ENCODE measurements at regions not wholly inside any gene's neighbourhood (a gene's known extent, or its start where the extent isn't known, plus 50 kb on each side); places are given as distances from the start of the nearest gene placed in this dataset.

DNA sequence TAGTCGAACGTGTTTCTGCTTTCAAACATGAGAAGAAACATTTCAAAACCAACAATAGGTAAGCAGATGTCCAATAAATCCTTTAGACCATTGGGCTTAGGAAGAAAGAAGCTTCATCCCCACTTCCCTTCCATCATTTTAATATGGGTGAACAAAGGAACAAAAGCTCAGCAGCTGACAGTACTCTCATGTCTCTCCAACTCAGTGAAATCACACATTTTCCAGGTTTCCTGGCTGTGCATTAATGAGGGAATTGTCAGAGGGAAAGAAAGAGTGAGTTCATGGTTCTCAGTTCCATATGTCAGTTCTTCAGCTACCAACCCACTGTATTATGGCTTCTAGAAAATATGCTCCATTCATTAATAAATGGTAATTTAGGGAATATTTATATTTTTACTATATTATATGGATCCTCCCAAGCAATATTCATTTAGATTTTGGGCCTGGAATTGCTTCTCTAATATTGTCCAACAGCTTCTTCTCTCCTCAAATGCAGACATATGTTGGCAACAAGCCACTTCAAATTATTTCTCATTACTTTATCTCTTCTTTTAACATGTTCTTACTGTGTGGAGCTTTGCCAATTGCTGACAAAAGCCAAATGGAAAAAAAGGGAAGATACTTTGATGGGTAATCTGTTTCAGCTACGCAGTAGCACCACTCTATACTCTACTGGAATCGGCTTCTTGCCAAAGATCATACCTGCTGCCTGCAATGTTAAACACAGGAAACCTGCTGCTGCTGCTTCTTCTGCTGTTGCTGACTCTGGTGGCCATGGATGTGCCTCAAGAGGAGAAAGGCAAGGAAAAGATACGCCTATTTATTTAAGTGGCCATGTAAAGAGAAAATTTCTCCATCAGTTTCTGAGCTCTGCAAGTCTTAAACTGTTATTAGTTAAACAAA, 1757.6 kb downstream of the ARAP2 start:
- Mint-ChIP-seq H3K4me1 (no peaks in the 10 kb centered on the region), H3K36me3 (no peaks in the 10 kb centered on the region), H3K4me3 (no peak overlapping the region), H3K9me3 (peaks cover 0 to 3% (median 0%) of the 10 kb centered on the region in 7 donors), H3K27ac (no peak overlapping the region), H3K27me3 (ENCODE audit: low read depth in 3 of 3) (no peaks in the 10 kb centered on the region)
- no peak overlapping the region for H3K4me2 ChIP-seq (replicated peaks; ENCODE audit: extremely low read depth, low read length, poor library complexity, severe bottlenecking)
- no peaks in the 10 kb centered on the region for H3K79me2 ChIP-seq (ENCODE audit: insufficient read depth, low read length)
- H3K27me3 ChIP-seq (ENCODE audit: control insufficient read depth in 2 of 2, insufficient read depth in 2 of 2, low read length in 2 of 2): no peaks in the 10 kb centered on the region
- no peaks in the 10 kb centered on the region for H4K20me1 ChIP-seq (ENCODE audit: insufficient read depth, low read length)
- 88% methylated on average over 1 of the region's 5 CpGs for WGBS (ENCODE audit: insufficient coverage)
- H2AFZ ChIP-seq (ENCODE audit: insufficient read depth, low read depth, low read length, poor library complexity, severe bottlenecking): no peak overlapping the region
- no peak for DNase-seq
- intact Hi-C loops (cut with micrococcal nuclease): no loop called here
- H3K4me3 ChIP-seq (replicated peaks in 1 of 3; ENCODE audit: low read depth in 2 of 3, low read length in 3 of 3): no peak overlapping the region
- no peaks in the 10 kb centered on the region for H3K36me3 ChIP-seq (replicated peaks in 1 of 2; ENCODE audit: control insufficient read depth in 1 of 2, insufficient read depth in 2 of 2, low read length in 2 of 2)
- no peak overlapping the region for H3K9ac ChIP-seq (ENCODE audit: insufficient read depth, low read length, poor library complexity, severe bottlenecking)
- TF ChIP-seq, protein P1, sequence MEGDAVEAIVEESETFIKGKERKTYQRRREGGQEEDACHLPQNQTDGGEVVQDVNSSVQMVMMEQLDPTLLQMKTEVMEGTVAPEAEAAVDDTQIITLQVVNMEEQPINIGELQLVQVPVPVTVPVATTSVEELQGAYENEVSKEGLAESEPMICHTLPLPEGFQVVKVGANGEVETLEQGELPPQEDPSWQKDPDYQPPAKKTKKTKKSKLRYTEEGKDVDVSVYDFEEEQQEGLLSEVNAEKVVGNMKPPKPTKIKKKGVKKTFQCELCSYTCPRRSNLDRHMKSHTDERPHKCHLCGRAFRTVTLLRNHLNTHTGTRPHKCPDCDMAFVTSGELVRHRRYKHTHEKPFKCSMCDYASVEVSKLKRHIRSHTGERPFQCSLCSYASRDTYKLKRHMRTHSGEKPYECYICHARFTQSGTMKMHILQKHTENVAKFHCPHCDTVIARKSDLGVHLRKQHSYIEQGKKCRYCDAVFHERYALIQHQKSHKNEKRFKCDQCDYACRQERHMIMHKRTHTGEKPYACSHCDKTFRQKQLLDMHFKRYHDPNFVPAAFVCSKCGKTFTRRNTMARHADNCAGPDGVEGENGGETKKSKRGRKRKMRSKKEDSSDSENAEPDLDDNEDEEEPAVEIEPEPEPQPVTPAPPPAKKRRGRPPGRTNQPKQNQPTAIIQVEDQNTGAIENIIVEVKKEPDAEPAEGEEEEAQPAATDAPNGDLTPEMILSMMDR (IDR thresholded peaks at IDR 0.05): no peak
- H3K4me1 ChIP-seq (ENCODE audit: control insufficient read depth in 1 of 2, insufficient read depth in 2 of 2, low read length in 2 of 2): no peaks in the 10 kb centered on the region
- H3K27ac ChIP-seq (ENCODE audit: low read depth in 1 of 2, low read length in 2 of 2): no peak overlapping the region
- H3K9me3 ChIP-seq (replicated peaks in 1 of 2; ENCODE audit: control insufficient read depth in 1 of 2, insufficient read depth in 1 of 2, low read length in 2 of 2): no peaks in the 10 kb centered on the region

DNA sequence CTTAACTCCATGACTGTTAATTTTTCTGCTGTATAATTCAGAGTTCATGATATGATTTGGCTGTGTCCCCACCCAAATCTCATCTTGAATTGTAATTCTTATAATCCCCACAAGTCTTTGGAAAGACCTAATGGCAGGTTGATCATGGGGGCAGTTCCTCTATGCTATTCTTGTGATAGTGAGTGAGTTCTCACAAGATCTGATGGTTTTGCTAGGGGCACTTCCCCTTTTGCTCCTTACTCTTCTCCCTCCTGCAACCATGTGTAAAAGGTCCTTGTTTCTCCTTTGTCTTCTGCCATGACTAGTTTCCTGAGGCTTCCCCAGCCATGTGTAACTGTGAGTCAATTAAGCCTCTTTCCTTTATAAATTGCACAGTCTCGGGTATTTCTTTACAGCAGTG, 1751.9 kb downstream of the ARAP2 start:
- Mint-ChIP-seq H3K27ac (no peak overlapping the region), H3K9me3 (peaks cover 0 to 6% (median 3%) of the 10 kb centered on the region in 7 donors), H3K4me1 (no peaks in the 10 kb centered on the region), H3K36me3 (no peaks in the 10 kb centered on the region), H3K4me3 (no peak overlapping the region), H3K27me3 (ENCODE audit: low read depth in 3 of 3) (no peaks in the 10 kb centered on the region)
- peaks cover 0 to 6% of the 10 kb centered on the region in 2 donors for H3K9me3 ChIP-seq (replicated peaks in 1 of 2; ENCODE audit: control insufficient read depth in 1 of 2, insufficient read depth in 1 of 2, low read length in 2 of 2)
- H4K20me1 ChIP-seq (ENCODE audit: insufficient read depth, low read length): no peaks in the 10 kb centered on the region
- TF ChIP-seq, protein P1 (IDR thresholded peaks at IDR 0.05): no peak
- H3K79me2 ChIP-seq (ENCODE audit: insufficient read depth, low read length): no peaks in the 10 kb centered on the region
- no peaks in the 10 kb centered on the region for H3K36me3 ChIP-seq (replicated peaks in 1 of 2; ENCODE audit: control insufficient read depth in 1 of 2, insufficient read depth in 2 of 2, low read length in 2 of 2)
- no peak for DNase-seq
- H3K4me3 ChIP-seq (replicated peaks in 1 of 3; ENCODE audit: low read depth in 2 of 3, low read length in 3 of 3): no peak overlapping the region
- no peaks in the 10 kb centered on the region for H3K27me3 ChIP-seq (ENCODE audit: control insufficient read depth in 2 of 2, insufficient read depth in 2 of 2, low read length in 2 of 2)
- H3K9ac ChIP-seq (ENCODE audit: insufficient read depth, low read length, poor library complexity, severe bottlenecking): no peak overlapping the region
- WGBS (ENCODE audit: insufficient coverage): no CpG with 5 or more reads among the region's 1 CpG
- H3K27ac ChIP-seq (ENCODE audit: low read depth in 1 of 2, low read length in 2 of 2): no peak overlapping the region
- no peak overlapping the region for H3K4me2 ChIP-seq (replicated peaks; ENCODE audit: extremely low read depth, low read length, poor library complexity, severe bottlenecking)
- intact Hi-C loops (cut with micrococcal nuclease): no loop called here
- H3K4me1 ChIP-seq (ENCODE audit: control insufficient read depth in 1 of 2, insufficient read depth in 2 of 2, low read length in 2 of 2): no peaks in the 10 kb centered on the region
- H2AFZ ChIP-seq (ENCODE audit: insufficient read depth, low read depth, low read length, poor library complexity, severe bottlenecking): no peak overlapping the region
